Vagina (tissue), 2 donors: ENCODE measurements at regions not wholly inside any gene's neighbourhood (a gene's known extent, or its start where the extent isn't known, plus 50 kb on each side); places are given as distances from the start of the nearest gene placed in this dataset.

Source experiments
- POLR2A ChIP-seq, 2 donors: fragments of 450-650 bp; IDR thresholded peaks; one replicate each; pipeline ENCODE4 v1.6.1; 2017; ENCODE audit warnings: antibody characterized with exemption in 2 of 2, mild to moderate bottlenecking in 2 of 2, moderate library complexity in 2 of 2
- TF ChIP-seq, protein P1 (sequence below), 3 experiments: fragments of 450-650 bp in 2 of 3; fragments of 200-600 bp in 1 of 3; sonication (generic) in 1 of 3; IDR thresholded peaks; one replicate each; pipeline ENCODE4 v1.5.1; 2017 to 2019; ENCODE audit warnings: antibody characterized with exemption in 3 of 3, mild to moderate bottlenecking in 2 of 3, moderate library complexity in 2 of 3

DNA sequence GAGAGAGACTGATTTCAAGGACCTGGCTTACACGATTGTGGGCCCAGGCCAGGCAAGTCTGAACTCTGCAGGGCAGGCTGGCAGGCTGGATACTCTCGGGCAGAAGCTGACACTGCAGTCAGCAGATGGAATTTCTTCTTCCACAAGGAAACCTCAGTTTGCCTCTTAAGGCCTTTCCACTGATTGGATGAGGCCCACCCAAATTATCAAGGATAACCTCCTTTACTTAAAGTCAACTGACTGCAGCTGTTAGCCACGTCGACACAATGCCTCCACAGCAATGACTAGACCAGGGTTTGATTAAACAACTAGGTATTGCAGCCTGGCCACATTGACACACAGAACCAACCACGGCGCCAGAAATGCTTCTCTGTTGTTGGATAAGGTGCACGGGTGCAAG, 130.5 kb downstream of the PSMG1 start:
- TF ChIP-seq POLR2A (IDR thresholded peaks at IDR 0.05), result no peak
- TF ChIP-seq, protein P1, sequence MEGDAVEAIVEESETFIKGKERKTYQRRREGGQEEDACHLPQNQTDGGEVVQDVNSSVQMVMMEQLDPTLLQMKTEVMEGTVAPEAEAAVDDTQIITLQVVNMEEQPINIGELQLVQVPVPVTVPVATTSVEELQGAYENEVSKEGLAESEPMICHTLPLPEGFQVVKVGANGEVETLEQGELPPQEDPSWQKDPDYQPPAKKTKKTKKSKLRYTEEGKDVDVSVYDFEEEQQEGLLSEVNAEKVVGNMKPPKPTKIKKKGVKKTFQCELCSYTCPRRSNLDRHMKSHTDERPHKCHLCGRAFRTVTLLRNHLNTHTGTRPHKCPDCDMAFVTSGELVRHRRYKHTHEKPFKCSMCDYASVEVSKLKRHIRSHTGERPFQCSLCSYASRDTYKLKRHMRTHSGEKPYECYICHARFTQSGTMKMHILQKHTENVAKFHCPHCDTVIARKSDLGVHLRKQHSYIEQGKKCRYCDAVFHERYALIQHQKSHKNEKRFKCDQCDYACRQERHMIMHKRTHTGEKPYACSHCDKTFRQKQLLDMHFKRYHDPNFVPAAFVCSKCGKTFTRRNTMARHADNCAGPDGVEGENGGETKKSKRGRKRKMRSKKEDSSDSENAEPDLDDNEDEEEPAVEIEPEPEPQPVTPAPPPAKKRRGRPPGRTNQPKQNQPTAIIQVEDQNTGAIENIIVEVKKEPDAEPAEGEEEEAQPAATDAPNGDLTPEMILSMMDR (IDR thresholded peaks at IDR 0.05), result no peak
